Anterior cingulate cortex (tissue), 58 donors: ENCODE measurements at regions not wholly inside any gene's neighbourhood (a gene's known extent, or its start where the extent isn't known, plus 50 kb on each side); places are given as distances from the start of the nearest gene placed in this dataset.
"Not testable (repeated sequence)": the region's sequence is repeated elsewhere in the genome, so short reads cannot be mapped to it uniquely, and the experiment has no call there.

ENCODE experiments used
- DNase-seq, 58 donors: peaks; one replicate each; lab custom pipeline; 2025; lab: John Stamatoyannopoulos, UW

GRCh38 chr2:125961739-125962138 is 694.2 kb upstream of the GYPC start:
- no peak for DNase-seq

GRCh38 chr2:125979886-125980285 is 676.1 kb upstream of the GYPC start:
- DNase-seq: no peak

GRCh38 chr2:125983364-125983763 is 672.6 kb upstream of the GYPC start:
- DNase-seq: no peak

GRCh38 chr2:126029316-126029715 is 626.6 kb upstream of the GYPC start:
- no peak for DNase-seq

- no peak for DNase-seq
Measured at GRCh38 chr2:126038861-126039260, 617.1 kb upstream of the GYPC start.

GRCh38 chr2:126041391-126042047 is 614.4 kb upstream of the GYPC start:
- no peak for DNase-seq

GRCh38 chr2:126042089-126042488 is 613.9 kb upstream of the GYPC start:
- no peak for DNase-seq

GRCh38 chr2:126048719-126049118 is 607.2 kb upstream of the GYPC start:
- no peak for DNase-seq

- DNase-seq: no peak
Measured at GRCh38 chr2:126049461-126049860, 606.5 kb upstream of the GYPC start.

- no peak for DNase-seq
Measured at GRCh38 chr2:126050991-126051736, 604.8 kb upstream of the GYPC start.

- not testable (repeated sequence) for DNase-seq
Measured at GRCh38 chr2:126051737-126052240, 604.2 kb upstream of the GYPC start.

GRCh38 chr2:126059379-126059778 is 596.6 kb upstream of the GYPC start:
- no peak for DNase-seq

GRCh38 chr2:126085011-126085795 is 570.8 kb upstream of the GYPC start:
- DNase-seq: no peak

- DNase-seq: no peak
Measured at GRCh38 chr2:126100962-126101361, 555.0 kb upstream of the GYPC start.

GRCh38 chr2:126106006-126106405 is 550.0 kb upstream of the GYPC start:
- no peak for DNase-seq

- DNase-seq: no peak
Measured at GRCh38 chr2:126107883-126108282, 548.1 kb upstream of the GYPC start.

GRCh38 chr2:126115975-126116374 is 540.0 kb upstream of the GYPC start:
- DNase-seq: no peak

- no peak for DNase-seq
Measured at GRCh38 chr2:126117886-126118285, 538.1 kb upstream of the GYPC start.

GRCh38 chr2:126145752-126146151 is 510.2 kb upstream of the GYPC start:
- DNase-seq: no peak

GRCh38 chr2:126154256-126154785 is 501.6 kb upstream of the GYPC start:
- peak in 1 of 58 donors; percentile 12 for DNase-seq

GRCh38 chr2:126160950-126161349 is 495.0 kb upstream of the GYPC start:
- DNase-seq: not testable (repeated sequence)
